HG03159 (cell line): ENCODE measurements at regions not wholly inside any gene's neighbourhood (a gene's known extent, or its start where the extent isn't known, plus 50 kb on each side); places are given as distances from the start of the nearest gene placed in this dataset.

Experiments used
- ATAC-seq: cut with Tn5 transposase; IDR thresholded peaks from one replicate; pipeline ENCODE4 v1.9.1; 2021; ENCODE audit warnings: mild to moderate bottlenecking, moderate library complexity; ENCODE audit not compliant: unreplicated experiment

GRCh38 chr12:69059465-69060457 lies 126.8 kb upstream of the CPM start:
- no peak for ATAC-seq

GRCh38 chr12:69061574-69061973 lies 128.6 kb upstream of the CPM start:
- ATAC-seq: no peak

GRCh38 chr12:69062621-69063237 lies 129.8 kb upstream of the CPM start:
- ATAC-seq: no peak

GRCh38 chr12:69064734-69065443 lies 131.9 kb upstream of the CPM start:
- no peak for ATAC-seq

DNA sequence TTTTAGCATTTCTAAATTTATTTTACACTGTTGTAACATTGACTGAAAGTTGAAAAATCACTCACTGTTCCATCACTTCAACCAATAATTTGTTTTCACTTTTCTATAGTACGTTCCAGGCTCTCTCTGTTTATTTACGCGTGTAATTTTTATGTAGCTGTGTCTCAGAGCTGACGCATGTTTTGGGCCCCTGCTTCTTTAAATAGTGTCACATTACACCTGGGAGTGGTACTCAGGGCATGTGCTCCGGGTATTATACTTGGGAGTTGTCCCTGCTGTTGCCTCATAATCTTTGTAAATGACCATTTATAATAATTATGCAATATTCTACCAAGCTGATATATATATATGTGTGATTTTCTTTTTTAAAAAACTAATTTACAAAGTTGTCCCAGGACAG lies 132.8 kb upstream of the CPM start:
- ATAC-seq: no peak

GRCh38 chr12:69066492-69067373 lies 133.8 kb upstream of the CPM start:
- ATAC-seq: no peak

DNA sequence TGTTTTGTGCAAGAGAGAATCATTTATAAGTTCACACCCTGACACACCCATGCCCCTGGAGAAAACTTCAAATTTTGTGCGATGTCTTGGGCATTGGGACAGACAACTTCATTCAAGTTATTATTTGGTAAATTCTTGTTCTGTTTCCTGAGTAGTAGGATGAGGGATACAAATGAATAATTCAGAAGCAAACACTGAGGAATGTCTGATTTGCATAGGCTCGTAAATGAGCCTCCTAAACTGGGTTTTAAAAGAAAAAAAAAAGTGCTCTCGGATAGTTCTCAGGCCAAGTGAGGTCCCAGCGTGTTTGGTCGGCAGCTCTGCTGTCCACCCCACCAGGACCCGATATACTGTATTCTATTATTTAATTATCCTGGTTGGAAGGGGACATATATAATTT lies 134.7 kb upstream of the CPM start:
- ATAC-seq: no peak

GRCh38 chr12:69068448-69068847 lies 135.5 kb upstream of the CPM start:
- no peak for ATAC-seq

- ATAC-seq: no peak
Measured at GRCh38 chr12:69069479-69069878, 136.5 kb upstream of the CPM start.

GRCh38 chr12:69070319-69071090 lies 137.5 kb upstream of the CPM start:
- peak; percentile 87 for ATAC-seq

- ATAC-seq: no peak
Measured at GRCh38 chr12:69071091-69071370, 138.1 kb upstream of the CPM start.

- ATAC-seq: no peak
Measured at GRCh38 chr12:69073035-69073434, 140.1 kb upstream of the CPM start.

DNA sequence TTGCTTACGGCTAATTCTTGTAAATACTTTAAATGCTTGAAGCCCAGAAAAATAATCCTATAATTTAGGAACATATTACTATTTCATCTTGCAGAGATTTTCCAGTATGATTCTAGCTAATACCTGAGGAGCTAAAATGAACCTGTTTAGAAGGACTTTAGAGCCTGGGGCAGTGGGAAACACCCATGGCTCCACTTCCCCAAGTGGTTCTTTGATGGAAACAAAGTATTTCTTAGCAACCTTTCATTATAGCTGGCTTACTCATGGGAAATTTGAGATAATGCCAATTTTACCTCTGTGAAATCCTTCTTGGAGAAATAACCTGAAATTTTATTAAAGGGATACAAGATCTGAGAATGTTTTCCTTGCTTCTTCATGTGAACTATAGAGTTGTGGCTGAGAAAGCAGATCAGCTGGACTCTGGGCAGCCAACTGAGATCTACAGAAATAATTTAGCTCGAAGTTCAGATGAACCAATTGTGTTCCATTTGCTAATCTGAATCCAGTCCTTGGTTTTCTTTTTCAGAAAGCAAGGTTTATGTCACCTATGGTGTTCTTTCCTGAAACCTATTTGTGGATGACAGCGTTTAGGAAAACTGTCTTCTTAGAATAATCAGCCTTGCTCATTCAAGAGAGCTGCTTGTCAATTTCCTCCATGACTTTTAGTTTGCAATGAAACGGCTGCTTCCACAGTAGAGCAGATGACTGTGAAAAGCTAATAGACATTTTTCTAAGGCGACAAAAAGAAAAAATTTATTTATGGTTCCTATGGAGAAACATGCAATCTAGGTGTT lies 141.8 kb upstream of the CPM start:
- no peak for ATAC-seq

DNA sequence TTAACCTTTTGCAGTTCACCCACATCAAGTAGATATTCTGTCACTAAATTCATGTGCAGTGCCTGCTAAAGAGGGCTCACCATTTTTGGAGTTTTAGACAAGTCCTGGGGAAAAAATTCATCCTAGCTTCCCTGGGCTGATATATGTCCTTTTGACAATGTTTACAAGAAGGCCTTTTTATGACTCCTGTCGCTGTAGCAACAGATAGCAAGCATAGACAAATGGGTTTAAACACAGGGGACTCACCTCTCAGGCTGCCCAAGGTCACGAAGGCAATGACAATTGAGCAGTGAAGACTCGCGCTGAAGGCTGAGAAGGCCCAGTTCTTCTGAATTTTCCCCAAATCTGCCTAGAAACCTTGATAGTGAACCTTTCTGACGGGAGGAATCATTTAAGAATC lies 150.7 kb upstream of the CPM start:
- no peak for ATAC-seq

DNA sequence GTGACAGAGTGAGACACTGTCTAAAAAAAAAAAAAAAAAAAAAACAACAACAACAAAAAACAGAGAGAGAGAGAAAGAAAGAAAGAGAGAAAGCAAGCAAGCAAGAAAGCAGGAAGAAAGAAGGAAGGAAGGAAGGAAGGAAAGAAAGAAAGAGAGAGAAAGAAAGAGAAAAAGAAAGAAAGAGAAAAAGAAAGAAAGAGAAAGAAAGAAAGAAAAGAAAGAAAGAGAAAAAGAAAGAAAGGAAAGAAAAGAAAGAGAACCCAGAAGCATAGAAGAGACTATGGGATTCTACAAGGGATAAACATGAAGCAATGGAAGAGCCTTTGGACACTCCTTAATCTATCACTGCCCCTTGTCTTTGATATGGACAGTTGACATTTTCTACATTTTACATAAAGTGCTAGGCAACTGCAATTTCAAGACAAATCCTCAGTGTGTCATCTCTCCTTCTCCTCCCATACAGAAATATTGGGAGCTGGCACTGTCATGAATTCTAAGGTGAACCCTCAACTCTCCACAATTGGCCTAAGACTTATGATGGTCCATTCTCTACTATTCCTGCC lies 151.9 kb upstream of the CPM start:
- no peak for ATAC-seq

DNA sequence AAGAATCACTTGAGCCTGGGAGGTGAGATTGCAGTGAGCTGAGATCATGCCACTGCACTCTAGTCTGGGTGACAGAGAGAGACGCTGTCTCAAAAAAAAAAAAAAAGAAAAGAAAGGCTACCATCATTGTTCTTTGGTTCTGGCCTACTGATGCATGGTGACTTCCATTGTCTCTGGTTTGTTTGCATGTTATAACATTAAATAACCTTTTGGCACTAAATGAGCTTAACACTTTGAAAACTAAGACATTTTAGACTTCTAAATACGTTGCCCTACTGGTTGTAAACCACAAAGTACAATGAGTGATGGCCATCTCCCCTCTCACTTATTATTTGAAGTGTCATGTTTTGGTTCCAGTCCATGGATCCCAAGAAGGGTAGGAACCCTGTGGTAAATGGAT lies 152.9 kb upstream of the CPM start:
- no peak for ATAC-seq

- ATAC-seq: no peak
Measured at GRCh38 chr12:69087986-69088385, 151.4 kb upstream of the CPSF6 start.

DNA sequence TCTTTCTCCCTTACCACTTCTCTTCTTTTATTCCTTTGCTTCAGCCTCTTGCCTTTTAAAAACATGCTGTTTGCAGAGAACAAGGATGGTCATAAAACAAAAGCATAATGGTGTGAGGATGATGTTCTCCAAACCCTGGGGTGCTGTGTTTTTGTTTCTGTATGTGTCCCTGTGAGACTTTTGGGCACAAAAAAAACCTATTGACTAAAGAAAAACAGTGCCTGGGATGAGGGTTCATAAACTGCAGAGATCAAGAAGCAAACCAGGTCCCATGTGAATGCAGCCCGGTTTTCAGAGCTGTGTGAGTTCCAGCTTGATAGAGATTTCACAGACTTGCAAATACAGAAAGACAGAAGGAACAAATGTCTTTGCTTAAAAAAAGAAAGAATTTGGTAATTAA lies 148.6 kb upstream of the CPSF6 start:
- no peak for ATAC-seq

- no peak for ATAC-seq
Measured at GRCh38 chr12:69091442-69092017, 147.8 kb upstream of the CPSF6 start.
